NAMALWA (cell line): ENCODE measurements at regions not wholly inside any gene's neighbourhood (a gene's known extent, or its start where the extent isn't known, plus 50 kb on each side); places are given as distances from the start of the nearest gene placed in this dataset.

Experiments used
- DNase-seq: peaks from one replicate; pipeline ENCODE4 v3.0.0-alpha.2; 2015; ENCODE audit warnings: low spot score

GRCh38 chr2:46831051-46831868 lies 84.3 kb downstream of the MCFD2 start:
- DNase-seq: no peak

DNA sequence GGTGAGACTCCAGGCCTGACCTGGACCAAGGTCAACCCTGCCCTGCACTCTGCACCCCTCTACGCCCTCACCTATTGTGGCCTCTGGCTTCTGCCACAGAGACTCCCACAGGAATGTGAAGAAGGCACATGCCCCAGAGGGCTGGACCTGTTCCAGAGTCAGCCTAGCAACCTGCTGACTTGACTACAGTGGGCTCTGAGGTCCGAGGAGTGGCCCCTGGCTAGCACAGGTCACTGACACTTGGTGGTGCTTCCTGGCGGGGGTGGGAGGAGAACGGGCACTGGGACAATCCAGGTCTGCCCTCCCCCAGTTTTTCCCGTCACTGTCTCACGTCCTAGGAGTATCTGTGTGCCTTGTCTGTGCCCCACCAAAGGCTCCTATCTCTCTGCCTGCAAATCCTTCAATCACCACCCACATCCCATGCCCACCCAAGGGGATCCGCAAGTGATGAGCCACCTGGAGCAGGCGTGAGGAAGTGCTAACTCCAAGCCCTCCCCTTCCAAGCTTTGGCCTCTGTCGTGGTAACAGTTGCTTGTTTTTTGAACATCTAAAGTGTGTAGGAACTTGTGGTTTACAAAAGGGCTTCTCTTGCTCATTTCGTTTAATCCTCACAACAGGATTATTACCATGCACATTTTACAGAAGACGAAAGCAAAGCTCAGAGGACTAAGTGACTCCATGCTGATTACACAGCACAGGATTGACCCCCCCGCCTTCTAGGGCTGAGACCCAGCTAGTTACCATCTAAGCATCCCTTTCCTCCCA lies 86.2 kb downstream of the MCFD2 start:
- no peak for DNase-seq

GRCh38 chr2:46828491-46829230 lies 86.9 kb downstream of the MCFD2 start:
- DNase-seq: no peak

GRCh38 chr2:46828135-46828438 lies 87.5 kb downstream of the MCFD2 start:
- DNase-seq: no peak

DNA sequence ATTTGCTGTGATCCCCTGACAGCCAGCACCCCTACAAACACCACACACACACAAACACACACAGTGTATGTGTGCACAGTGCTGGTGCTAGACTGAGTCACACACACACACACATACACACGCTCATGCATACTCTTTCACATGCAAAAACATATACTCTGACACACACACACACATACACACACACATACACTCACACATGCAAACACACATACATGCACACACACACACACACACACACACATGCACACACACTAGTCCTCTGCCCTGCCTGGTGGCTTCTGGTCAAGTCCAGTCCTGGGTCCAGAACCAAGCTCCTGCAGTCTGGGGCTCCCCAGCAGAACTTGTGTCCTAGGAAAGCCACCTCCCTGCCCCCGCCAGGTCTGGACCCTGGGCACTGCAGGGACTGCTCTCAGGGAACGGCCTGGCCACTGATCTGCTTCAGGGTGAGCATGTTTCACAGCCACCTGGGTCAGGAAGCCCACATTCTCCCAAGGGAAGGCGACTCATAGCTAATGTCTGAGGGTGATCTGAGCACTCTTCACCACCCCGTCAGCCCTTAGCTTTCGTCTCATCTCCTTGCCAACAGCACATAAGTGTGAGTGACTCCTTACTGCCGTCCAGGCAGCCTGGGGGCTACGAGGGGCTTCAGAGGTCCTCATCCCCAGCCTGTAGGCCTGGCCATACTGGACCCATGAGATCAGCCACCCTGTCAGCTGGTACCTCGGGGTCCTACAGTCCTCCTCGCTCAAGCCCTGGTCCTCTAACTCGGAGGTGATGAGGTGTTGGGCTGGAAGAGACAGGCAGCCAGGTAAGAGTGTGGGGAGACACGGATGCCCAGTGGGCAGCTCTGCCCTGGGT lies 88.1 kb downstream of the MCFD2 start:
- peak; percentile 8 for DNase-seq

DNA sequence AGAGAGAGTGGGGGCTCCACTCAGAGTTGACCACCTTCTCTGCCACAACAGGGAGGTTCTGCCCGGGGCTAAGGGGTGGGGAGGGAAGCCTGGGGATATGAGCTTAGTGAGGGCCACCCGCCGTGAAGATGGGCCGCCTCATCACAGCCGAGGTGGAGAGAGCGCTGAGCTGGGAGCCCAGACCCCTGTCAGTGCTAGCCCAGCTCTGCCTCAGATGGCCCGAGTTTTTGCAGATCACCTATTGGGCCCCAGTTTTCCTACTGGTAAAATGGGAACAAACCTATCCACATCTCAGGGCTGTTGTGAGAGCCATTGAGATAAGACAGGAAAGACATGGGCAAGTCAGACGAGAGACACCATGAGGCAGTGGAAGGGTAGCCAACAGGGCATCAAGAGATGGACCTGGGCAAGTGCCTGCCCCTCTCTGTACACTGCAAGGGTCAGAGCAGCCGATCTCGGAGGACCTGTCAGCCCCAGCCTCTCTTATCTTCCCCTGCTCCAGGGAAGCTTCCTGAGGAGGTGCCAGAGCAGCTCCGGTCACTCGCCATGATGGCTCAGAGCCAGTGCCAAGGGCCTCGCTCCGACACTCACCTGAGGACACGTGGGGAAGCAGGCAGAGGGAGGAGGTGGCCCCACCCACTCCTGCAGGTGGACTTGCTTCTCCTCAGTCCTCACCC lies 88.9 kb downstream of the MCFD2 start:
- no peak for DNase-seq

DNA sequence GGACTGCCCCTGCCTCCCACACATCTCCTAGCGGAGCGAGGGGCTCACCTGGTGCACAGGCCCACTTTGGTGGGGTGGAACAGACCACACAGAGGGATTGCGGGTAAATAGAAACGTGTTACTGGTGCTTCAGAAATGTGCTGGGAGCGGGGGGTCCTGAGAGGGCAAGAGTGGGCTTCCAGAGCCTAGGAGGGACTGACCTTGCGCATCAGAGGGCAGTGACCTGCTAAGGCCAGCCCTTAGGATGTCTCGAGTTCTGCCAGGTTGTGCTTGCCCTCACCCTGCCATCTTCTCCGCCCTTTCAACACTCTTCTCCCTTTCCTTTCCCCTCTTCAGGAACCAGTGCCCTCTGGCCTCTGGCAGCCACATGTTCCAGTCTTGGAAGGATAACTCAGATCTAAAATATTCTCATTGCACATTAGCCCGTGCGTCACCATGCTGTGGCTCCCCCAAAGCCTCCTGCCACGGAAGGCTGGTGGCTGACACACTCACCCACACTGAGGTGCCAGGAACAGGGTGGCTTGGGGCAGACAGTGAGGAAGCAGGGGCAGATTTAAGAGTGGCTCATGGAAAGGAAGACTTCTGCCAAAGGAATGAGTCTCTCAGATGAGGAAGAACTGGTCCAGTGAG lies 89.6 kb downstream of the MCFD2 start:
- DNase-seq: no peak

DNA sequence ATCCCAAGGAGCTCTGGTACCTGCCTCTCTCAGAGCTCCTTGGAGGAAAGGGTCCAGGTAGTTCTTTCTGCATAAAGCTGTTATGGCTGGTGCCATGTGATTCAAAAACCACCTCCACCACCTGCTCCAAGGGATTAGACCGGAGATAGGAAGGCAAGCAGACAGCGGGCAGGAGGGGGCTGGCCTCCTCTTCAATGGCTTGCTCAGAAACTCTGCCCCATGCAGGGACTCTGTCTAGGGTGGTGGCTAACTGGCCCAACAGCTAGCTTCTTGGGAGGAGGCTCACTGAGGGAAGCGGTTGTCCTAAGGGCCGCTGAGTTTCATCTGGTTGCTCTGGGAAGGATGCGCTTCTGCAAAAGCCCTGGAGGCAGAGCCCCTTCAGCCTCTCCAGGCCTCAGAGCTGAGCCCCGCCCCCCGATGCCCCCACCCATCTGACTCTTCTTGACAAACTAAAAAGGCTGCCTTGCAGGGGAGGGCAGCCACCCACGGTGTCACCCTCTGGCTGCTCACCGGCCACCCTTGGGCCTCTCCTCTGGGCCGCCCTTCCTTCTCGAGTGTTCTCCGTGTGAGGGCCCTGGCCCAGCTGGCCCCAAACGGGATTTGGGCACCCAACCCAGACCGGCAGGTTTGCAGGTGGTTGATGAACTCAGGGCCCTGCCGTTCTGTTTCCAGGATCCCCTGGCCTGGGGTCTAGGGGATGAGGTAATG lies 90.2 kb downstream of the MCFD2 start:
- DNase-seq: no peak

DNA sequence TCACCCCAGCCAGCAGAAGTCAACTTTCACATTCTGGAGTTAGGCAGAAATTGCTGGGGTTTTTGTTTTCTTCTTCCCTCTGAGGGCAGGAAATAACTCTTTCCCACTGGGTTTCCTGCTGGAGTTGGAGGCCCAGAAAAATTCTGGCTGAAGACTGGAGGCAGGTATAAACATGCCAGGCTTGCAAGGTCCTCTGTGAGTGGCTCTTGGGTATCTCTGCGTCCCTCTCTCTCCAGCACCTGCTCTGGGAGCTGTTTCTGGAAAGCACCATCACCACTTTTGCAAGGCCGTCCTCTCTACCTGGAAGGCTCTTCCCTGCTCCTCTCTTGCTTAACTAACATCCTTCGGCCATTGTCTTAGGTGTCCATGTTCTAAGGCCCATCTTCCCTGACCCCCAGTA lies 91.0 kb downstream of the MCFD2 start:
- no peak for DNase-seq

DNA sequence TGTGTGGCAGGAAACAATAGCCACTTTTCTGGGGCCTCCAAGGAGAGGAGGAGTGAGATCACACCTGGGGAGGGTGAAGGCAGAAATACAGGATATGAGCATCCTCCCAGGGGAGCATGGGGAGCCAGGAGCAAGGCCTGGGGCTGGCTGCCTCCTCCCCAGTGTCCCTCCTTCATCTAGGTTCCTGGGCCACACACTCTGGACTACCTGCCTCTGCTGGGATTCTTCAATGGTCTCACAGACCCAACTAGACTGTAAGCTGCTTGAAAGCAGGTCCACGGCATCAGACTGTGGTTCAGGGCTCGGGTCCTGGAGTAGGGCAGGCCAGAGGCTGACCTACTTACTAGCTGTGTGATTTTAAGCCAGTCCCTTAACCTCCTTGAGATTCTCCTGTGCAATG lies 94.0 kb downstream of the MCFD2 start:
- no peak for DNase-seq

DNA sequence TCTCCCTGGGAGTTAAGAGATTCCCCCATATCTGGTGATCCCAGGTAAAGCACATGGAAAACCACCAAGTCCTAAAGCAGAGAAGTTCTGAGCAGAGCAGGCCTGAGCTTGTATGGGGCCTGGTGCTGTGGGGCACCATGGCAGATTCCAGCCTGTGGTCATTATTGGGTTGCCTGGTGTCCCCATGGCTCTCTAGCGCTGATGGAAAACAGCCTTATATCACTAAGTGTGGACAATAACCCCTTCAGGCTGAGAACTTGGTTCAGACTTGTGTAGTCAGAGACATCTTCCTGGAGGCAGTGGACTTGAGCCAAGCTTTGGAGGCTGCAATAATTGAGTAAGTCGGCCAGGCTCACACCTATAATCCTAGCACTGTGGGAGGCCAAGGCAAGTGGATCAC lies 96.8 kb downstream of the MCFD2 start:
- no peak for DNase-seq

GRCh38 chr2:46818141-46818621 lies 97.4 kb downstream of the MCFD2 start:
- DNase-seq: no peak

DNA sequence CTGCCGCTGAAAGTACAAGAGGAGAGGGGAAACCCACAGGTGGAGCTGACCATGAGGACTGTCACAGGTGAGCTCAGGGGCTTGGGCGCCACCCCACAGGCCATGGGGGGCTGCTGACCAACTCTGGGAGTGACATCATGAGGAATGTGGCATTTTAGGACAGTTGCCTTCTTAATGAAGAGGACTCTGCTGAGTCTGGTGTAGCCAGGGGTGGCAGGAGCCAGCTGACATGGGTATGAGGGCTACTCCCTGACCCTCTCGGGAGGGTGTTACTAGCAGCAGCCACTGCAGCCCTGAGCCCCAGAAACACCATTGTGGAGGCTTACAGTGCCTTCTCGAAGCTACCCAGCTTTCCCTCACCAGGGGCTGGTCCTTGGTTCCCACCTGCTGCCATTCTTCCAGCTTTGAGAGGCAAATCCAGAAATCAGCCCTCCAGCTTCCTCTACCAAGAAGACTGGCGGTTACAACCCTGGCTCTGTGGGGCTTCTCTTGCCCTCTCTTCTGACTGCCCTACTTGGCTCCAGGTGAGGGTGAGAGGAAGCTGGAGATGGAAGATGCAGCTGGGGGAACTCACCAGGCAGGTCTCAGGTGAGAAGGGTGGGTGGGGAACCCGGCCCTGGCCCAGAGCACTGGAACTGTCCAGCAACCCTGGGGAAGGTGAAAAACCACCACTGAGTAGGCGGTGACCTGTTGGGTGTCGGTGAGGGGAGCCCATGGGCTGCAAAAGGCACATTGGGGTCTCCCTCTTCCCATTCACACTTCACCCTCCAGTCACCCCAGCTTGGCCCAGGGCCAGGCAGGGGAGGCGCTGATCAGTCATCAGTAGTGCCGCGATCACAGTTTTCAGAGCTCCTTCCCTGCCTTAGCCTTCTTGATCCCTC lies 98.5 kb downstream of the MCFD2 start:
- DNase-seq: no peak

- DNase-seq: no peak
Measured at GRCh38 chr2:46816151-46816845, 99.3 kb downstream of the MCFD2 start.

- peak; percentile 20 for DNase-seq
Measured at GRCh38 chr2:46815121-46815802, 100.3 kb downstream of the MCFD2 start.

GRCh38 chr2:46814160-46814961 lies 101.2 kb downstream of the MCFD2 start:
- no peak for DNase-seq

- DNase-seq: no peak
Measured at GRCh38 chr2:46813680-46814079, 101.9 kb downstream of the MCFD2 start.
